NCI-H2171 (cell line): ENCODE measurements at regions not wholly inside any gene's neighbourhood (a gene's known extent, or its start where the extent isn't known, plus 50 kb on each side); places are given as distances from the start of the nearest gene placed in this dataset.

Experiments used
- DNase-seq: peaks from one replicate; lab custom pipeline; 2025; lab: John Stamatoyannopoulos, UW

- DNase-seq, result no peak
These were observed 53.8 kb downstream of the FZD10 start for GRCh38 chr12:130216031-130216430.

- no peak for DNase-seq
These were observed 56.4 kb downstream of the FZD10 start for GRCh38 chr12:130218682-130219081.

- no peak for DNase-seq
These were observed 57.9 kb downstream of the FZD10 start for GRCh38 chr12:130219929-130220705.

- no peak for DNase-seq
These were observed 58.4 kb downstream of the FZD10 start for GRCh38 chr12:130220706-130221100.

- no peak for DNase-seq
These were observed 60.4 kb downstream of the FZD10 start for GRCh38 chr12:130222519-130223218.

GRCh38 chr12:130223767-130224244 is 61.5 kb downstream of the FZD10 start:
- no peak for DNase-seq

GRCh38 chr12:130224613-130225012 is 62.3 kb downstream of the FZD10 start:
- no peak for DNase-seq

- DNase-seq, result no peak
These were observed 63.1 kb downstream of the FZD10 start for GRCh38 chr12:130225347-130225746.

GRCh38 chr12:130226126-130226525 is 63.9 kb downstream of the FZD10 start:
- DNase-seq, result no peak

GRCh38 chr12:130226771-130227170 is 64.5 kb downstream of the FZD10 start:
- DNase-seq, result no peak

- DNase-seq, result no peak
These were observed 65.4 kb downstream of the FZD10 start for GRCh38 chr12:130227641-130228040.

- no peak for DNase-seq
These were observed 74.2 kb downstream of the FZD10 start for GRCh38 chr12:130236446-130236845.

- DNase-seq, result no peak
These were observed 78.7 kb downstream of the FZD10 start for GRCh38 chr12:130240831-130241590.

- DNase-seq, result no peak
These were observed 80.2 kb downstream of the FZD10 start for GRCh38 chr12:130242506-130242905.

GRCh38 chr12:130245251-130245650 is 83.0 kb downstream of the FZD10 start:
- no peak for DNase-seq

- DNase-seq, result no peak
These were observed 84.3 kb downstream of the FZD10 start for GRCh38 chr12:130246560-130246959.

- DNase-seq, result no peak
These were observed 85.5 kb downstream of the FZD10 start for GRCh38 chr12:130247634-130248237.

- DNase-seq, result no peak
These were observed 87.1 kb downstream of the FZD10 start for GRCh38 chr12:130249376-130249775.

- no peak for DNase-seq
These were observed 86.4 kb upstream of the PIWIL1 start for GRCh38 chr12:130251236-130251780.

GRCh38 chr12:130253866-130254265 is 83.8 kb upstream of the PIWIL1 start:
- no peak for DNase-seq

GRCh38 chr12:130254461-130255276 is 83.0 kb upstream of the PIWIL1 start:
- DNase-seq, result no peak
